ENCODE measurements at regions not wholly inside any gene's neighbourhood (a gene's known extent, or its start where the extent isn't known, plus 50 kb on each side); places are given as distances from the start of the nearest gene placed in this dataset.

DNA sequence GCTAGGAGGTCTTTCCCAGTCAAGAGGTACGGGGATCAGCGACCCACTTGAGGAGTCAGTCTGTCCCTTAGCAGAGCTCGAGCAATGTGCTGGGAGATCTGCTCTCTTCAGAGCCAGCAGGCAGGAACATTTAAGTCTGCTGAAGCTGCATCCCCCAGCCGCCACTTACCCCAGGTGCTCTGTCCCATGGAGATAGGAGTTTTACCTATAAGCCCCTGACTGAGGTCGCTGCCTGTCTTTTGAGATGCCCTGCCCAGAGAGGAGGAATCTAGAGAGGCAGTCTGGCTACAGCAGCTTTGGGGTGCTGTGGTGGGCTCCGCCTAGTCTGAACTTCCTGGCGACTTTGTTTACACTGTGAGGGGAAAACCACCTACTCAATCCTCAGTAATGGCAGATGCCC is 874.9 kb upstream of the FLRT2 start:
- TF ChIP-seq, protein P1, sequence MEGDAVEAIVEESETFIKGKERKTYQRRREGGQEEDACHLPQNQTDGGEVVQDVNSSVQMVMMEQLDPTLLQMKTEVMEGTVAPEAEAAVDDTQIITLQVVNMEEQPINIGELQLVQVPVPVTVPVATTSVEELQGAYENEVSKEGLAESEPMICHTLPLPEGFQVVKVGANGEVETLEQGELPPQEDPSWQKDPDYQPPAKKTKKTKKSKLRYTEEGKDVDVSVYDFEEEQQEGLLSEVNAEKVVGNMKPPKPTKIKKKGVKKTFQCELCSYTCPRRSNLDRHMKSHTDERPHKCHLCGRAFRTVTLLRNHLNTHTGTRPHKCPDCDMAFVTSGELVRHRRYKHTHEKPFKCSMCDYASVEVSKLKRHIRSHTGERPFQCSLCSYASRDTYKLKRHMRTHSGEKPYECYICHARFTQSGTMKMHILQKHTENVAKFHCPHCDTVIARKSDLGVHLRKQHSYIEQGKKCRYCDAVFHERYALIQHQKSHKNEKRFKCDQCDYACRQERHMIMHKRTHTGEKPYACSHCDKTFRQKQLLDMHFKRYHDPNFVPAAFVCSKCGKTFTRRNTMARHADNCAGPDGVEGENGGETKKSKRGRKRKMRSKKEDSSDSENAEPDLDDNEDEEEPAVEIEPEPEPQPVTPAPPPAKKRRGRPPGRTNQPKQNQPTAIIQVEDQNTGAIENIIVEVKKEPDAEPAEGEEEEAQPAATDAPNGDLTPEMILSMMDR (IDR thresholded peaks at IDR 0.05; ENCODE audit: borderline replicate concordance, extremely low read depth, low read length, poor library complexity, severe bottlenecking), result no peak
- no peak for TF ChIP-seq EZH2 (IDR thresholded peaks at IDR 0.05; ENCODE audit: borderline replicate concordance, low read depth, low read length, severe bottlenecking)

All from DND-41 (cell line).